Transverse colon (tissue), 4 donors: ENCODE measurements at regions not wholly inside any gene's neighbourhood (a gene's known extent, or its start where the extent isn't known, plus 50 kb on each side); places are given as distances from the start of the nearest gene placed in this dataset.

Experiments used
- DNase-seq: peaks from one replicate; pipeline ENCODE4 v3.0.0-alpha.2; 2019
- H3K27ac ChIP-seq, 4 donors: fragments of 200-600 bp; sonication (generic); 2 replicates each; pipeline ENCODE4 v1.5.1; 2016 to 2018; ENCODE audit warnings: inconsistent platforms in 4 of 4
- H3K27me3 ChIP-seq: fragments of 200-600 bp; sonication (generic); 2 replicates; pipeline ENCODE4 v1.5.1; 2017; ENCODE audit warnings: inconsistent platforms
- H3K36me3 ChIP-seq, 4 donors: fragments of 200-600 bp; sonication (generic); 2 replicates each; pipeline ENCODE4 v1.5.1; 2017 to 2019; ENCODE audit warnings: inconsistent platforms in 4 of 4
- H3K4me1 ChIP-seq, 4 donors: fragments of 200-600 bp; sonication (generic); 2 replicates each; pipeline ENCODE4 v1.5.1; 2017 to 2020; ENCODE audit warnings: inconsistent platforms in 4 of 4
- H3K4me3 ChIP-seq, 4 donors: fragments of 200-600 bp; sonication (generic); 1 replicate in 1 of 4; 2 replicates in 3 of 4; pipeline versions ENCODE4 v1.5.1 to v1.6.1; 2017 to 2019; ENCODE audit warnings: inconsistent platforms in 4 of 4
- H3K9me3 ChIP-seq, 2 donors: fragments of 200-600 bp; sonication (generic); 2 replicates each; pipeline ENCODE4 v1.5.1; 2017 to 2019; ENCODE audit warnings: inconsistent platforms in 2 of 2
- EP300 ChIP-seq: sonication (generic); formaldehyde crosslinking; IDR thresholded peaks from one replicate; pipeline ENCODE4 v1.6.1; 2017; ENCODE audit warnings: antibody characterized with exemption, low read depth
- POLR2A ChIP-seq: fragments of 450-650 bp; IDR thresholded peaks from one replicate; pipeline ENCODE4 v1.6.1; 2016; ENCODE audit warnings: antibody characterized with exemption, mild to moderate bottlenecking, moderate library complexity
- POLR2AphosphoS5 ChIP-seq, 3 donors: sonication (generic); formaldehyde crosslinking; IDR thresholded peaks; one replicate each; pipeline ENCODE4 v1.6.1; 2016; ENCODE audit warnings: antibody characterized with exemption in 3 of 3
- WGBS, 2 donors: methylation state at CpG; one replicate each; pipeline ENCODE4 v1.1.5; 2018; ENCODE audit warnings: low coverage in 1 of 2; 5-methylcytosine and 5-hydroxymethylcytosine counted together
- in situ Hi-C, 4 donors: fragments of 200-750 bp; cut with MboI; loops; one replicate each; pipeline versions ENCODE4 v1.15.0 to v1.15.1; 2017; ENCODE audit warnings: low sequenced_read_pairs in 3 of 4, low pct_ligation_motif_present in 1 of 4, low pct_unique_long_range_greater_than_20kb in 1 of 4
- intact Hi-C: fragments of 100-400 bp; cut with DNase I; formaldehyde crosslinking; loops from one replicate; pipeline ENCODE4 v1.15.1; 2023; ENCODE audit warnings: low total_unique reads
- TF ChIP-seq, protein P1 (sequence below), 5 experiments: fragments of 200-600 bp in 3 of 5; fragments of 450-650 bp in 2 of 5; sonication (generic) in 3 of 5; IDR thresholded peaks; 1 replicate in 2 of 5; 2 replicates in 3 of 5; pipeline ENCODE4 v1.5.1; 2016 to 2017; ENCODE audit warnings: antibody characterized with exemption in 5 of 5, inconsistent platforms in 3 of 5, mild to moderate bottlenecking in 2 of 5, moderate library complexity in 1 of 5

DNA sequence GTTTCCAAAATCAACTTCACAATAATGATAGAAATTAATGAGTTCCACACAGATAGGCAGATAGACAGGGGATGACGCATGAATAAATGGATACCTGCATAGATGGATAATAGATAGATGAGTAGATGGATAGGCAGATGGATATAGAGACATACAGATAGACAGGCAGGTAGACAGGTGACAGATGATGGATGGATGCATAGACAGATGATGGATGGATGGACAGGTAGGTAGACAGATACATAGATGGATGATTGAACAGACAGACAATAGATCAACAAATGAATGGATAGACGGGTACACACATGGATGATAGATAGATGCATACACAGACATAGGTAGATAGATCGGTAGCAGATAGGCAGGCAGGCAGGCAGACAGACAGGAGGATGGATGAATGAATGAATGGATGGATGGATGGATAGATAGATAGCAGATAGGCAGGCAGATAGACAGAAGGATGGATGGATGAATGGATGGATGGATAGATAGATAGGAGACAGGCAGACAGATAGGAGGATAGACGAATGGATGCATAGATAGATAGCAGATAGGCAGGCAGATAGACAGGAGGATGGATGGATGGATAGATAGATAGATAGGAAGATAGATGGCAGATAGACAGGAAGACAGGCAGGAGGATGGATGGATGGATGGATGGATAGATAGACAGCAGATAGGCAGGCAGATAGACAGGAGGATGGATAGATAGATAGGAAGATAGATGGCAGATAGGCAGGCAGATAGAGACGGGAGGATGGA lies 142.5 kb downstream of the RBFOX3 start:
- WGBS, 2 donors = 83 to 86% methylated on average over 5 of the region's 5 CpGs
- intact Hi-C loops (no loop called here), in situ Hi-C loops (no loop called here)
- Histone ChIP-seq H3K27me3 (no peaks in the 10 kb centered on the region), H3K36me3 (no peaks in the 10 kb centered on the region), H3K4me3 (no peak overlapping the region), H3K27ac (no peak overlapping the region), H3K9me3 (no peaks in the 10 kb centered on the region), H3K4me1 (no peaks in the 10 kb centered on the region)
- TF ChIP-seq, protein P1, sequence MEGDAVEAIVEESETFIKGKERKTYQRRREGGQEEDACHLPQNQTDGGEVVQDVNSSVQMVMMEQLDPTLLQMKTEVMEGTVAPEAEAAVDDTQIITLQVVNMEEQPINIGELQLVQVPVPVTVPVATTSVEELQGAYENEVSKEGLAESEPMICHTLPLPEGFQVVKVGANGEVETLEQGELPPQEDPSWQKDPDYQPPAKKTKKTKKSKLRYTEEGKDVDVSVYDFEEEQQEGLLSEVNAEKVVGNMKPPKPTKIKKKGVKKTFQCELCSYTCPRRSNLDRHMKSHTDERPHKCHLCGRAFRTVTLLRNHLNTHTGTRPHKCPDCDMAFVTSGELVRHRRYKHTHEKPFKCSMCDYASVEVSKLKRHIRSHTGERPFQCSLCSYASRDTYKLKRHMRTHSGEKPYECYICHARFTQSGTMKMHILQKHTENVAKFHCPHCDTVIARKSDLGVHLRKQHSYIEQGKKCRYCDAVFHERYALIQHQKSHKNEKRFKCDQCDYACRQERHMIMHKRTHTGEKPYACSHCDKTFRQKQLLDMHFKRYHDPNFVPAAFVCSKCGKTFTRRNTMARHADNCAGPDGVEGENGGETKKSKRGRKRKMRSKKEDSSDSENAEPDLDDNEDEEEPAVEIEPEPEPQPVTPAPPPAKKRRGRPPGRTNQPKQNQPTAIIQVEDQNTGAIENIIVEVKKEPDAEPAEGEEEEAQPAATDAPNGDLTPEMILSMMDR (IDR thresholded peaks at IDR 0.05) = no peak
- TF ChIP-seq POLR2AphosphoS5 (IDR thresholded peaks at IDR 0.05) (no peak), POLR2A (no peak), EP300 (no peak)
- DNase-seq = no peak

DNA sequence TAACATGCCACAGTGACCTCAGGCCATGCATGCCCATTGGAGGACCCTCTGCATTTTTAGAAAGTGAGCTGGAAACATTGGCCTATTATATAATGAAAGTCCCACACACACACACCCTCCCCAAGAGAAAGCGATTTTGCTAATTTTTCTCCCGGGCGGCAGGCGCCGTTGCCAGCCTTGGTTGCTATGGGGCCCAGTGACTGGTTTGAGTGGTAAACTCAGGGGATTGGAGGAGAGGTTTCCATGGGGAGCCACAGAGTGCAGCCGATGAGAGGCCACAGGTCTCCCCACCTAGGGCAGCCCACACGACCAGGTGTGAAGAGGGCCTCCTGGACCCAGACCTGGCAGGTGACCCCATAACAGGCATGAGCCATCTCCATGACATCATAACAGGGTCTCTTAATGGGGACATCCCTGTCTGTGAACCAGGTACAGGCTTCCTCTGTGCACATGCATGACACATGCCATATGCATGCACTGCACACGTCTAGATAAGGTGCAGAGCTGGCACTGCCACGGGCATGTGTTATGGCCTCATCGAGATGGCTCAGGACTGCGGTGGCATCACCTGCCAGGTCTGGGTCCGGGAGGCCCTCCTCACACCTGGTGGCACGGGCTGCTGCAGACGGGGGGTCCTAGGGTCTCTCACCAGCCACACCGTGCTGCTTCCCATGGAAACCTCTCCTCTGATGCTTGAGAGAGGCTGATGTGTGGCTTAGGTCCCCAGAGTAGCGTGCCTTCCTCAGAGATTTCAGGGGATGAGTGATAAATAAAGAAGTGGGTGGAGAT lies 144.1 kb downstream of the RBFOX3 start:
- no peak overlapping the region for H3K4me3 ChIP-seq
- 83 to 88% methylated on average over 1 to 16 of the region's 16 CpGs for WGBS, 2 donors
- no peaks in the 10 kb centered on the region for H3K36me3 ChIP-seq
- intact Hi-C loops = no loop called here
- H3K9me3 ChIP-seq = no peaks in the 10 kb centered on the region
- in situ Hi-C loops = no loop called here
- H3K27me3 ChIP-seq = no peaks in the 10 kb centered on the region
- DNase-seq = no peak
- H3K27ac ChIP-seq = no peak overlapping the region
- no peaks in the 10 kb centered on the region for H3K4me1 ChIP-seq
- TF ChIP-seq POLR2AphosphoS5 (IDR thresholded peaks at IDR 0.05) (no peak), POLR2A (no peak), EP300 (no peak)

DNA sequence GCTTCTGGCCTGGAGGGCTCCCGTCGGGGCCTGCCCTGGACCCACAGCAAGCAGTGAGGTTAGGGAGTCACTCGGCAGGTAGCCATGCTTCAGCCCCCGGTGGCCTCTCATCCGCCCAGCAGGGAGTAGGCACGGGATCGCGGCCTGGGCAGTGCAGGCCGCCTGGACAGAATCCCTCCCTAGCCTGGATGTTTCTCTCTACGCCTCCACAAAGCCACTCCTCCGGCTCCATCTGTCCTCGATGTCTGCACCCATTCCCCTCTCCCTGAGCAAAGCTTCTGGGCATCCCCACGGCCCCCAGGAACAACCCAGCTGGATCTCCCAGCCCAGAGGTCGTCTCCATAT lies 145.2 kb downstream of the RBFOX3 start:
- in situ Hi-C loops = no loop called here
- WGBS, 2 donors = 69 to 77% methylated on average over 2 to 14 of the region's 14 CpGs

DNA sequence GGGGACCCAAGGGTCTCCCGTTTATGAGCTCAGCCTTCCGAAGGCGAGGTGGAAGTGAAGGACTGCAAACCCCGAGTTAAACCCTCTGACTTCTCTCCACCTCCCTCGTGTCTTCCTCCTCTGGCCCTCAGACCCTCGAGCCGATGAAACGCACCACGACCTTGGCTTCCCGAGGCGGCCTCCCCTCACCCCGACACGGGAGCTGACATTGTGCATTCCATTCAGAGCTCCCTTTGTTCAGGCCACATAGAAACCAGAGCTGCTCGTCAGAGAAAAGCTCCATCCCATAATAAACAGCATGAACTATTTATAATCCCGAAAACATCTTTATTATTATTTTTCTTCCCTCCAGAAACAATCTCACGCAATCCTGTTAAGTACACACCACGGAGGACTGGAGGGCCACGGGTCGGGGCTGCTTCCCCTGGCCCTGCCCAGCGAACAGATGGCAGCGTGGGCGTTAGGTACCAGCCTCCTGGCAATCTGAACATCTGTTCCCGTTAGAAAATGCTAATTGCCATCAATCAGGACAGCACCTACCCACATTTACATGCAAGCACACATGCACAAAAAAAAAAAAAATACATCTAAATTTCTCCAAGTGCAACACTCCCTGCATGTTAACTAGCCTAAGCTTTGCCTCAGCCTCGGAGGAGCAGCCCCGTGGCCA lies 145.7 kb downstream of the RBFOX3 start:
- in situ Hi-C loops = no loop called here
- DNase-seq = no peak
- Histone ChIP-seq H3K27me3 (no peaks in the 10 kb centered on the region), H3K4me1 (no peaks in the 10 kb centered on the region), H3K36me3 (no peaks in the 10 kb centered on the region), H3K9me3 (no peaks in the 10 kb centered on the region), H3K27ac (no peak overlapping the region), H3K4me3 (no peak overlapping the region)
- TF ChIP-seq, protein P1 (IDR thresholded peaks at IDR 0.05) = no peak
- TF ChIP-seq POLR2A (no peak), EP300 (no peak), POLR2AphosphoS5 (IDR thresholded peaks at IDR 0.05) (no peak)
- intact Hi-C loops = no loop called here
- WGBS, 2 donors = 54 to 72% methylated on average over 6 to 25 of the region's 25 CpGs

More for the DNA sequence above, 145.2 kb downstream of the RBFOX3 start:
- no peak for DNase-seq
- Histone ChIP-seq H3K27ac (no peak overlapping the region), H3K27me3 (no peaks in the 10 kb centered on the region), H3K36me3 (no peaks in the 10 kb centered on the region), H3K9me3 (no peaks in the 10 kb centered on the region), H3K4me1 (no peaks in the 10 kb centered on the region), H3K4me3 (no peak overlapping the region)
- intact Hi-C loops = no loop called here
- TF ChIP-seq POLR2A (no peak), EP300 (no peak), POLR2AphosphoS5 (IDR thresholded peaks at IDR 0.05) (no peak)
- TF ChIP-seq, protein P1 (IDR thresholded peaks at IDR 0.05) = no peak
